GM18858 (cell line): ENCODE measurements at regions not wholly inside any gene's neighbourhood (a gene's known extent, or its start where the extent isn't known, plus 50 kb on each side); places are given as distances from the start of the nearest gene placed in this dataset.

Source experiments
- ATAC-seq: cut with Tn5 transposase; IDR thresholded peaks from one replicate; pipeline ENCODE4 v1.9.1; 2021; ENCODE audit not compliant: unreplicated experiment

GRCh38 chr13:84029396-84029795 is 147.1 kb upstream of the SLITRK1 start:
- no peak for ATAC-seq

- no peak for ATAC-seq
These were observed 143.6 kb upstream of the SLITRK1 start for GRCh38 chr13:84025824-84026223.

- no peak for ATAC-seq
These were observed 114.1 kb upstream of the SLITRK1 start for GRCh38 chr13:83996415-83996814.

- ATAC-seq: no peak
These were observed 113.7 kb upstream of the SLITRK1 start for GRCh38 chr13:83995930-83996329.

GRCh38 chr13:83992566-83993358 is 110.5 kb upstream of the SLITRK1 start:
- ATAC-seq: no peak

- no peak for ATAC-seq
These were observed 105.1 kb upstream of the SLITRK1 start for GRCh38 chr13:83987394-83987793.

GRCh38 chr13:83984793-83985192 is 102.5 kb upstream of the SLITRK1 start:
- ATAC-seq: no peak

- ATAC-seq: no peak
These were observed 98.1 kb upstream of the SLITRK1 start for GRCh38 chr13:83980331-83980730.

GRCh38 chr13:83975655-83976165 is 93.4 kb upstream of the SLITRK1 start:
- ATAC-seq: no peak

- ATAC-seq: no peak
These were observed 76.3 kb upstream of the SLITRK1 start for GRCh38 chr13:83958531-83958930.

GRCh38 chr13:83955011-83955410 is 72.7 kb upstream of the SLITRK1 start:
- ATAC-seq: no peak

- ATAC-seq: no peak
These were observed 71.6 kb upstream of the SLITRK1 start for GRCh38 chr13:83953916-83954315.

GRCh38 chr13:83950293-83950692 is 68.0 kb upstream of the SLITRK1 start:
- ATAC-seq: no peak

GRCh38 chr13:83943530-83944279 is 61.4 kb upstream of the SLITRK1 start:
- ATAC-seq: no peak

- ATAC-seq: no peak
These were observed 59.5 kb upstream of the SLITRK1 start for GRCh38 chr13:83941701-83942335.

- ATAC-seq: no peak
These were observed 58.5 kb upstream of the SLITRK1 start for GRCh38 chr13:83940742-83941141.

GRCh38 chr13:83937579-83937978 is 55.3 kb upstream of the SLITRK1 start:
- no peak for ATAC-seq

GRCh38 chr13:83935566-83935965 is 53.3 kb upstream of the SLITRK1 start:
- ATAC-seq: no peak
